Spleen (tissue), 7 donors: ENCODE measurements at regions not wholly inside any gene's neighbourhood (a gene's known extent, or its start where the extent isn't known, plus 50 kb on each side); places are given as distances from the start of the nearest gene placed in this dataset.

Experiments used
- POLR2A ChIP-seq, 3 donors: fragments of 450-650 bp; IDR thresholded peaks; one replicate each; pipeline ENCODE4 v1.5.1; 2017; ENCODE audit warnings: antibody characterized with exemption in 3 of 3, mild to moderate bottlenecking in 1 of 3
- POLR2AphosphoS5 ChIP-seq, 3 donors: sonication (generic); formaldehyde crosslinking; IDR thresholded peaks; one replicate each; pipeline ENCODE4 v1.5.1; 2017; ENCODE audit warnings: antibody characterized with exemption in 3 of 3
- TF ChIP-seq, protein P1 (sequence below), 11 experiments: fragments of 200-600 bp in 7 of 11; fragments of 450-650 bp in 4 of 11; sonication (generic) in 4 of 11; IDR thresholded peaks in 8 of 11; conservative IDR thresholded peaks in 3 of 11; 1 replicate in 7 of 11; 2 replicates in 4 of 11; pipeline versions ENCODE4 v1.4.0 to v1.8.0; 2016 to 2021; ENCODE audit warnings: antibody characterized with exemption in 11 of 11, inconsistent platforms in 4 of 11, mild to moderate bottlenecking in 1 of 11
- donor health status: DM: no; HTN: no; CAD: no; lungs with moderate emphysema.
- donor health status: DM: no; HTN: no; CAD: no.
- donor health status: DM: no; HTN: no; CAD: no.

DNA sequence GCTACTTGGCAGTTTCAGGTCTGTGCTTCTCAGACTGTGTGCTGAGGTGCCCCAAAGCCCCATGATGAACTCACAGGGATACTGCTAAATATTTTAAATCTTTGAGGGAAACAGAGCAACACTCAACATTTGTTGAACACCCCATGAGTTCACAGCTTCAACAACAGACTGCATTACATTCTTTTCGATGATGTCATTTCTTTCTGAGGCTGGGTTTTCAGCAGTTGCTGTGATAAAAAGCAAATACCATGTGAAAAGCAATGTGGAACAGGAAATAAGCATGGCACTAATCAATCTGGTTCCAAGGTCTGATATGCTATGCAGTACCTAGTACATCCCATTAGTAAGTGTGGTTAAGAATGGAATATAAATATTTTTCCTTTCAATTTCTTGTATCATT, 82.7 kb downstream of the RPL27A start:
- TF ChIP-seq, protein P1, sequence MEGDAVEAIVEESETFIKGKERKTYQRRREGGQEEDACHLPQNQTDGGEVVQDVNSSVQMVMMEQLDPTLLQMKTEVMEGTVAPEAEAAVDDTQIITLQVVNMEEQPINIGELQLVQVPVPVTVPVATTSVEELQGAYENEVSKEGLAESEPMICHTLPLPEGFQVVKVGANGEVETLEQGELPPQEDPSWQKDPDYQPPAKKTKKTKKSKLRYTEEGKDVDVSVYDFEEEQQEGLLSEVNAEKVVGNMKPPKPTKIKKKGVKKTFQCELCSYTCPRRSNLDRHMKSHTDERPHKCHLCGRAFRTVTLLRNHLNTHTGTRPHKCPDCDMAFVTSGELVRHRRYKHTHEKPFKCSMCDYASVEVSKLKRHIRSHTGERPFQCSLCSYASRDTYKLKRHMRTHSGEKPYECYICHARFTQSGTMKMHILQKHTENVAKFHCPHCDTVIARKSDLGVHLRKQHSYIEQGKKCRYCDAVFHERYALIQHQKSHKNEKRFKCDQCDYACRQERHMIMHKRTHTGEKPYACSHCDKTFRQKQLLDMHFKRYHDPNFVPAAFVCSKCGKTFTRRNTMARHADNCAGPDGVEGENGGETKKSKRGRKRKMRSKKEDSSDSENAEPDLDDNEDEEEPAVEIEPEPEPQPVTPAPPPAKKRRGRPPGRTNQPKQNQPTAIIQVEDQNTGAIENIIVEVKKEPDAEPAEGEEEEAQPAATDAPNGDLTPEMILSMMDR (IDR thresholded peaks at IDR 0.05 in 8 of 11, conservative IDR thresholded peaks at IDR 0.05 in 3 of 11) = no peak
- TF ChIP-seq POLR2A (IDR thresholded peaks at IDR 0.05) (no peak), POLR2AphosphoS5 (IDR thresholded peaks at IDR 0.05) (no peak)
